Liver (tissue), 8 donors: ENCODE measurements at regions not wholly inside any gene's neighbourhood (a gene's known extent, or its start where the extent isn't known, plus 50 kb on each side); places are given as distances from the start of the nearest gene placed in this dataset.

Source experiments
- DNase-seq: peaks from one replicate; pipeline ENCODE4 v3.0.0-alpha.2; 2017; ENCODE audit warnings: low spot score
- H3K27ac ChIP-seq, 2 donors: one replicate each; pipeline ENCODE4 v1.7.0; 2013; ENCODE audit warnings: inconsistent platforms in 2 of 2, low read length in 2 of 2, control low read depth in 1 of 2, low read depth in 1 of 2, mild to moderate bottlenecking in 1 of 2
- H3K27me3 ChIP-seq, 4 donors: one replicate each; pipeline versions ENCODE4 v1.6.1 to v1.7.0; 2013; ENCODE audit warnings: low read length in 3 of 4, inconsistent platforms in 1 of 4, mild to moderate bottlenecking in 1 of 4, moderate library complexity in 1 of 4; ENCODE audit not compliant: control insufficient read depth in 4 of 4, insufficient read depth in 4 of 4
- H3K36me3 ChIP-seq, 4 donors: one replicate each; pipeline versions ENCODE4 v1.6.1 to v1.7.0; 2013; ENCODE audit warnings: low read length in 3 of 4, mild to moderate bottlenecking in 3 of 4, low read depth in 1 of 4, moderate library complexity in 1 of 4; ENCODE audit not compliant: control insufficient read depth in 4 of 4, insufficient read depth in 3 of 4
- H3K4me1 ChIP-seq, 4 donors: one replicate each; pipeline versions ENCODE4 v1.6.1 to v1.7.0; 2013; ENCODE audit warnings: low read length in 3 of 4, mild to moderate bottlenecking in 3 of 4, moderate library complexity in 1 of 4; ENCODE audit not compliant: control insufficient read depth in 4 of 4, insufficient read depth in 4 of 4
- H3K4me3 ChIP-seq, 3 donors: one replicate each; pipeline versions ENCODE4 v1.6.1 to v1.7.0; 2013; ENCODE audit warnings: low read length in 3 of 3, control low read depth in 1 of 3, low read depth in 1 of 3, mild to moderate bottlenecking in 1 of 3
- H3K9ac ChIP-seq, 2 donors: one replicate each; pipeline ENCODE4 v1.7.0; 2013; ENCODE audit warnings: low read length in 2 of 2, mild to moderate bottlenecking in 2 of 2, moderate library complexity in 2 of 2, control low read depth in 1 of 2, low read depth in 1 of 2
- H3K9me3 ChIP-seq, 4 donors: one replicate each; pipeline versions ENCODE4 v1.6.1 to v1.7.0; 2013; ENCODE audit warnings: low read length in 3 of 4; ENCODE audit not compliant: control insufficient read depth in 4 of 4
- ATF3 ChIP-seq: IDR thresholded peaks from 2 replicates; pipeline ENCODE4 v1.6.1; 2016; ENCODE audit warnings: antibody characterized with exemption
- FOXA1 ChIP-seq: IDR thresholded peaks from 2 replicates; pipeline ENCODE4 v1.6.1; 2016; ENCODE audit warnings: antibody characterized with exemption
- FOXA2 ChIP-seq: IDR thresholded peaks from 2 replicates; pipeline ENCODE4 v1.6.1; 2016; ENCODE audit warnings: antibody characterized with exemption
- GABPA ChIP-seq, 2 donors: IDR thresholded peaks in 1 of 2; conservative IDR thresholded peaks in 1 of 2; 2 replicates each; pipeline ENCODE4 v1.6.1; 2016; ENCODE audit warnings: antibody characterized with exemption in 2 of 2, mild to moderate bottlenecking in 1 of 2, moderate library complexity in 1 of 2
- MAX ChIP-seq: IDR thresholded peaks from 2 replicates; pipeline ENCODE4 v1.6.1; 2016; ENCODE audit warnings: antibody characterized with exemption
- NR2F2 ChIP-seq: IDR thresholded peaks from 2 replicates; pipeline ENCODE4 v1.6.1; 2016; ENCODE audit warnings: antibody characterized with exemption
- RAD21 ChIP-seq, 2 donors: IDR thresholded peaks; 2 replicates each; pipeline ENCODE4 v1.6.1; 2016; ENCODE audit warnings: antibody characterized with exemption in 2 of 2, mild to moderate bottlenecking in 2 of 2
- REST ChIP-seq: IDR thresholded peaks from 2 replicates; pipeline ENCODE4 v1.6.1; 2016; ENCODE audit warnings: antibody characterized with exemption, mild to moderate bottlenecking
- TAF1 ChIP-seq: conservative IDR thresholded peaks from 2 replicates; pipeline ENCODE4 v1.6.1; 2016; ENCODE audit warnings: antibody characterized with exemption, mild to moderate bottlenecking
- YY1 ChIP-seq: IDR thresholded peaks from 2 replicates; pipeline ENCODE4 v1.6.1; 2016; ENCODE audit warnings: antibody characterized with exemption, mild to moderate bottlenecking
- WGBS: extraction: QIAGEN DNeasy Blood & Tissue Kit; methylation state at CpG from one replicate; pipeline ENCODE4 v1.1.7; 2013; 5-methylcytosine and 5-hydroxymethylcytosine counted together
- TF ChIP-seq, protein P1 (sequence below): fragments of 150-350 bp; IDR thresholded peaks from 2 replicates; pipeline ENCODE4 v1.5.1; 2017; ENCODE audit warnings: improper control_type of control experiment, low read depth, low read length; ENCODE audit not compliant: missing input control
- donor health status: healthy.
- donor health status: healthy.
- donor health status: healthy.
- donor health status: healthy.
- donor health status: healthy.

DNA sequence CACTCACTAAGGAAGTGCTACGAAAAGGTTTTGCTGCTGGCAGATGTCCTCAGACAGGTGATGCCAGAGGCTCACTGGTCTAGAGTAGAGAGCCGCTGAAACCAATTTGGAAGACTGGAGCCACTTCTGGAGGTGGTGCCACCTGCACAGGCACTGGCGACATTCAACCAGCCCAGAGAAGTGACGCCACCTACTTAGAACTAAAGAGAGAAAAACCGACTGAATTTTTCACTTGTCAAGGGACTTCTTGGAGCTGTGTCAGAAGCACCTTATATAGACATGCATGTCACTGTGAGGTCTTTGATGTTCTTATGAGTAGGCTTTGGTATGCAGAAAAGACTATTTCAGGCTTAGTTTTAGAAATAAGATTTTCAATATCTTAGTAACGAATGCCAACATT is 71.4 kb downstream of the BOD1L2 start:
- TF ChIP-seq MAX (no peak), YY1 (no peak)
- WGBS = 95% methylated on average over 6 of the region's 6 CpGs

GRCh38 chr18:57219964-57220363 is 73.1 kb downstream of the BOD1L2 start:
- Histone ChIP-seq H3K9ac (no peak overlapping the region), H3K9me3 (no peaks in the 10 kb centered on the region), H3K4me3 (no peak overlapping the region), H3K4me1 (no peaks in the 10 kb centered on the region), H3K36me3 (no peaks in the 10 kb centered on the region), H3K27ac (no peak overlapping the region), H3K27me3 (no peaks in the 10 kb centered on the region)
- DNase-seq = no peak
- TF ChIP-seq FOXA2 (no peak), YY1 (no peak)

More for the DNA sequence above, 71.4 kb downstream of the BOD1L2 start:
- H3K9ac ChIP-seq = no peak overlapping the region
- H3K4me1 ChIP-seq = no peaks in the 10 kb centered on the region
- no peak overlapping the region for H3K27ac ChIP-seq
- no peaks in the 10 kb centered on the region for H3K36me3 ChIP-seq
- no peak overlapping the region for H3K4me3 ChIP-seq
- H3K9me3 ChIP-seq = no peaks in the 10 kb centered on the region
- DNase-seq = no peak
- no peaks in the 10 kb centered on the region for H3K27me3 ChIP-seq

GRCh38 chr18:57220480-57220879 is 73.6 kb downstream of the BOD1L2 start:
- no peak overlapping the region for H3K9ac ChIP-seq
- no peak for TF ChIP-seq TAF1
- TF ChIP-seq FOXA1 = no peak
- no peak for TF ChIP-seq NR2F2
- TF ChIP-seq, protein P1, sequence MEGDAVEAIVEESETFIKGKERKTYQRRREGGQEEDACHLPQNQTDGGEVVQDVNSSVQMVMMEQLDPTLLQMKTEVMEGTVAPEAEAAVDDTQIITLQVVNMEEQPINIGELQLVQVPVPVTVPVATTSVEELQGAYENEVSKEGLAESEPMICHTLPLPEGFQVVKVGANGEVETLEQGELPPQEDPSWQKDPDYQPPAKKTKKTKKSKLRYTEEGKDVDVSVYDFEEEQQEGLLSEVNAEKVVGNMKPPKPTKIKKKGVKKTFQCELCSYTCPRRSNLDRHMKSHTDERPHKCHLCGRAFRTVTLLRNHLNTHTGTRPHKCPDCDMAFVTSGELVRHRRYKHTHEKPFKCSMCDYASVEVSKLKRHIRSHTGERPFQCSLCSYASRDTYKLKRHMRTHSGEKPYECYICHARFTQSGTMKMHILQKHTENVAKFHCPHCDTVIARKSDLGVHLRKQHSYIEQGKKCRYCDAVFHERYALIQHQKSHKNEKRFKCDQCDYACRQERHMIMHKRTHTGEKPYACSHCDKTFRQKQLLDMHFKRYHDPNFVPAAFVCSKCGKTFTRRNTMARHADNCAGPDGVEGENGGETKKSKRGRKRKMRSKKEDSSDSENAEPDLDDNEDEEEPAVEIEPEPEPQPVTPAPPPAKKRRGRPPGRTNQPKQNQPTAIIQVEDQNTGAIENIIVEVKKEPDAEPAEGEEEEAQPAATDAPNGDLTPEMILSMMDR = no peak
- no peak for TF ChIP-seq YY1
- no peak for TF ChIP-seq GABPA (IDR thresholded peaks at IDR 0.05 in 1 of 2, conservative IDR thresholded peaks at IDR 0.05 in 1 of 2)
- no peak for TF ChIP-seq RAD21 (IDR thresholded peaks at IDR 0.05)
- TF ChIP-seq MAX = no peak
- no peak for TF ChIP-seq REST
- no peak for TF ChIP-seq ATF3
- H3K27me3 ChIP-seq = no peaks in the 10 kb centered on the region
- no peaks in the 10 kb centered on the region for H3K36me3 ChIP-seq
- no peak for DNase-seq
- H3K9me3 ChIP-seq = no peaks in the 10 kb centered on the region
- H3K4me1 ChIP-seq = no peaks in the 10 kb centered on the region
- H3K4me3 ChIP-seq = no peak overlapping the region
- no peak overlapping the region for H3K27ac ChIP-seq
- 60% methylated on average over 3 of the region's 3 CpGs for WGBS
